Smooth muscle cell (in vitro differentiated cells): ENCODE measurements at regions not wholly inside any gene's neighbourhood (a gene's known extent, or its start where the extent isn't known, plus 50 kb on each side); places are given as distances from the start of the nearest gene placed in this dataset.

Source experiments
- DNase-seq: peaks from one replicate; lab custom pipeline; 2025; ENCODE audit not compliant: unreplicated experiment; lab: John Stamatoyannopoulos, UW
- H2AFZ ChIP-seq: fragments of 200-600 bp; sonication (generic); 2 replicates; pipeline ENCODE4 v1.6.0; 2016; ENCODE audit warnings: antibody characterized with exemption, low read depth, mild to moderate bottlenecking
- H3F3A ChIP-seq: fragments of 200-600 bp; sonication (generic); 2 replicates; pipeline ENCODE4 v1.6.0; 2017; ENCODE audit warnings: antibody characterized with exemption, low read depth
- H3K27ac ChIP-seq: fragments of 200-600 bp; sonication (generic); 2 replicates; pipeline ENCODE4 v1.5.1; 2016; ENCODE audit warnings: low read depth, mild to moderate bottlenecking
- H3K27me3 ChIP-seq: fragments of 200-600 bp; sonication (generic); 2 replicates; pipeline ENCODE4 v1.6.1; 2016; ENCODE audit warnings: low read depth, mild to moderate bottlenecking
- H3K36me3 ChIP-seq: fragments of 200-600 bp; sonication (generic); 2 replicates; pipeline ENCODE4 v1.5.1; 2016; ENCODE audit warnings: low read depth
- H3K4me1 ChIP-seq: fragments of 200-600 bp; sonication (generic); 2 replicates; pipeline ENCODE4 v1.5.1; 2016; ENCODE audit warnings: low read depth
- H3K4me2 ChIP-seq: fragments of 200-600 bp; sonication (generic); 2 replicates; pipeline ENCODE4 v1.6.0; 2016; ENCODE audit warnings: mild to moderate bottlenecking
- H3K4me3 ChIP-seq: fragments of 200-600 bp; sonication (generic); 2 replicates; pipeline ENCODE4 v1.5.1; 2016; ENCODE audit warnings: mild to moderate bottlenecking
- H3K79me2 ChIP-seq: fragments of 200-600 bp; sonication (generic); 2 replicates; pipeline ENCODE4 v1.6.0; 2016; ENCODE audit warnings: low read depth, mild to moderate bottlenecking
- H3K9ac ChIP-seq: fragments of 200-600 bp; sonication (generic); 2 replicates; pipeline ENCODE4 v1.6.0; 2016; ENCODE audit warnings: low read depth
- H3K9me3 ChIP-seq: fragments of 200-600 bp; sonication (generic); replicated peaks from 2 replicates; pipeline ENCODE4 v1.5.1; 2016; ENCODE audit warnings: low read depth
- H4K20me1 ChIP-seq: fragments of 200-600 bp; sonication (generic); 2 replicates; pipeline ENCODE4 v1.6.0; 2016; ENCODE audit warnings: low read depth
- WGBS: methylation state at CpG from one replicate; pipeline ENCODE4 v1.1.7; 2016; ENCODE audit warnings: low lambda C conversion rate; 5-methylcytosine and 5-hydroxymethylcytosine counted together
- TF ChIP-seq, protein P1 (sequence below): fragments of 200-600 bp; sonication (generic); IDR thresholded peaks from 2 replicates; pipeline ENCODE4 v1.5.1; 2017; ENCODE audit warnings: borderline replicate concordance, mild to moderate bottlenecking, antibody characterized with exemption; ENCODE audit not compliant: insufficient read depth, poor library complexity, severe bottlenecking

DNA sequence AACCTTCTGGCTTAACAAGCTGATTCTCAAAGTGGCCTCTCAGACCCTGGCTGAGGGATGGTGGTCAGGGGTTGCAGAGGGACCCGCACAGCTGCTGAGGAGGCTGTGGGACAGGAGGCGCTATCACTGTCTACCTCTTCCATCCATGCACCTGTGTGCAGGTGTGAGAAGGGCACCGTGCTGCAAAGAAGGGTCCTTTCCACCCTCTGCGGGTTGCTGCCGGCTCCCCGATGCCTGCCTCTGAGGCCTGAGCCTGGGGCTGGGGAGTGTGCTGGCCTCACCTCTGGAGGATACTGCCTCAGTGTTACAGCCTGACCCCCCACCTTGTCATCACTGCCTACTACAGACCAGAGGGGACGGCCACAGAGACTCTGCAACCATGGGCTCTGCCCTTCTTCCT, 66.1 kb upstream of the B3GAT1 start:
- H2AFZ ChIP-seq, result no peak overlapping the region
- no peaks in the 10 kb centered on the region for H3F3A ChIP-seq
- H4K20me1 ChIP-seq, result no peaks in the 10 kb centered on the region
- no peak overlapping the region for H3K9ac ChIP-seq
- H3K79me2 ChIP-seq, result no peaks in the 10 kb centered on the region
- 90% methylated on average over 7 of the region's 7 CpGs for WGBS
- H3K4me1 ChIP-seq, result no peaks in the 10 kb centered on the region
- no peaks in the 10 kb centered on the region for H3K9me3 ChIP-seq
- TF ChIP-seq, protein P1, sequence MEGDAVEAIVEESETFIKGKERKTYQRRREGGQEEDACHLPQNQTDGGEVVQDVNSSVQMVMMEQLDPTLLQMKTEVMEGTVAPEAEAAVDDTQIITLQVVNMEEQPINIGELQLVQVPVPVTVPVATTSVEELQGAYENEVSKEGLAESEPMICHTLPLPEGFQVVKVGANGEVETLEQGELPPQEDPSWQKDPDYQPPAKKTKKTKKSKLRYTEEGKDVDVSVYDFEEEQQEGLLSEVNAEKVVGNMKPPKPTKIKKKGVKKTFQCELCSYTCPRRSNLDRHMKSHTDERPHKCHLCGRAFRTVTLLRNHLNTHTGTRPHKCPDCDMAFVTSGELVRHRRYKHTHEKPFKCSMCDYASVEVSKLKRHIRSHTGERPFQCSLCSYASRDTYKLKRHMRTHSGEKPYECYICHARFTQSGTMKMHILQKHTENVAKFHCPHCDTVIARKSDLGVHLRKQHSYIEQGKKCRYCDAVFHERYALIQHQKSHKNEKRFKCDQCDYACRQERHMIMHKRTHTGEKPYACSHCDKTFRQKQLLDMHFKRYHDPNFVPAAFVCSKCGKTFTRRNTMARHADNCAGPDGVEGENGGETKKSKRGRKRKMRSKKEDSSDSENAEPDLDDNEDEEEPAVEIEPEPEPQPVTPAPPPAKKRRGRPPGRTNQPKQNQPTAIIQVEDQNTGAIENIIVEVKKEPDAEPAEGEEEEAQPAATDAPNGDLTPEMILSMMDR, result no peak
- no peak for DNase-seq
- H3K4me3 ChIP-seq, result no peak overlapping the region
- no peaks in the 10 kb centered on the region for H3K36me3 ChIP-seq
- peaks cover 19% of the 10 kb centered on the region for H3K27me3 ChIP-seq
- no peak overlapping the region for H3K4me2 ChIP-seq
- no peak overlapping the region for H3K27ac ChIP-seq

DNA sequence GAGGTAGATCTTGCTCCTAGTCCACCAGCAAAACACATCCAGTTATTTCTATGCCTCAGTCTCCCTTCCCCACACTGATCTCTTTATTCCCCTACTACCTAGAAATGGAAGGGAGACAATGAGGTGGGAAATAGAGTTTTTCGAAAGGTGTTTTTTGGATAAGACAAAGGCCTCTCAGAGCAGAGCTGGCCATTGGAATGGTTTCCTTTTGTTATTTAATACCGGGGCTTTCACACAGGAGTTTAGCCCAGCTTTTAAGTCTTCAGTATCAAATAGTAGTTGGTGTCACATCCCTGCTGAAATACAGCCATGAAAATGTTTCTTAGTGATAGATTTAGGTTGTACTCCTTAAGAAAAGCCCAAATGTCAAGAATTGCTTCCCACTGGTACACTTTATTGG, 65.4 kb upstream of the B3GAT1 start:
- Histone ChIP-seq H2AFZ (no peak overlapping the region), H3K4me2 (no peak overlapping the region), H3K27me3 (peaks cover 19% of the 10 kb centered on the region), H3F3A (no peaks in the 10 kb centered on the region), H3K9ac (no peak overlapping the region), H3K9me3 (no peaks in the 10 kb centered on the region), H3K36me3 (no peaks in the 10 kb centered on the region), H3K79me2 (no peaks in the 10 kb centered on the region), H3K4me3 (no peak overlapping the region), H3K4me1 (no peaks in the 10 kb centered on the region), H3K27ac (no peak overlapping the region), H4K20me1 (no peaks in the 10 kb centered on the region)
- TF ChIP-seq, protein P1, result no peak
- DNase-seq, result no peak
- 61% methylated on average over 2 of the region's 2 CpGs for WGBS

DNA sequence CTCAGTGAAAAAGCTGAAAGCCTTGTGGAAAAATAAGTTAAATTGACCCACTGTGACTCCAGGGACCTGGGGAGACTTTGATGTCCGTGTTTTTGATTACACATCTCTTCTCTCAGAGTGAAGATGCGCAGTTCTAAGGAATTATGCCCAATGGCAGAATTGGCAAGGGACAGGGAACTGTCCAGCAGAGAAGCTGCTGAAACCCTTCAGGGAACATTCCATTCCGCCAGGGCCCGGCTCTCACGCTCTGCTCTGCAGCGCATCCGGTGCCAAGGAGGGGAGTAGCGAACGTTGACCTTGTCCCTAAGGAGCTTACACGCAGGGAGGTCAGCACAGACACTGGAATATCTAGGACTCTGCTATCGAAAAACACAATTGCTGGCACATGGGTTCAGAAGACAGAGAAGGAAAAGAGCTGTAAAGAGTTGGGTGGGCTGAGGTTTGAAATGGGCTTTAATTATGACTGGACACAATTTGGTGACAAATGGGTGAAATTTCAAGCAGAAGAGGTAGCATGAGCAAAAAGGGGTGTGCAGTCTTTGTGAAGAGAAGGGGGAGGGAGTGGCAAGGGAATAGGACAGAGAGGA, 64.5 kb upstream of the B3GAT1 start:
- peaks cover 19% of the 10 kb centered on the region for H3K27me3 ChIP-seq
- H3K9me3 ChIP-seq, result no peaks in the 10 kb centered on the region
- no peaks in the 10 kb centered on the region for H3K79me2 ChIP-seq
- H4K20me1 ChIP-seq, result no peaks in the 10 kb centered on the region
- TF ChIP-seq, protein P1, result no peak
- no peak overlapping the region for H3K27ac ChIP-seq
- 20% methylated on average over 11 of the region's 11 CpGs for WGBS
- DNase-seq, result no peak
- no peak overlapping the region for H3K4me3 ChIP-seq
- H3K4me1 ChIP-seq, result no peaks in the 10 kb centered on the region
- no peaks in the 10 kb centered on the region for H3F3A ChIP-seq
- no peak overlapping the region for H3K4me2 ChIP-seq
- H3K36me3 ChIP-seq, result no peaks in the 10 kb centered on the region
- H3K9ac ChIP-seq, result no peak overlapping the region
- H2AFZ ChIP-seq, result no peak overlapping the region

DNA sequence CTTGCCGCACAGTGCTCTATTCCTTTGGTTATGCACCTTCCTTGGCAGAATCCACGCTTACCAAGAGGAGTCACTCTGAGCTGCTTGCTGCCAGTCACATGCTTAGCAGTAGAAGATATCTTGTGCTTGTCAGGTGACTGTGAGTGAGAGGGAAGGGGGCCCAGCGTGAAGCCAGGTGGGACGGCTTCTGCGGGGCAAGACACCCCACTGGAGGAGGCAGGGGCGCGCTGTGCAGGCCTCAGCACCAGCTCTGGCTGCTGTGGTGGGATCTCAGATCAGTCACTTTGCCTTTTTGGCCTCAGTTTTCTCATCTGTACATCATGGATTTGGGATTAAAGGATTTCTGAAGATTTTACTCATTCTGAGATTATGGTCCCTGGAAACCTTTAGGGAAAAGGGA, 63.9 kb upstream of the B3GAT1 start:
- Histone ChIP-seq H3K27ac (no peak overlapping the region), H3K4me2 (no peak overlapping the region), H3K36me3 (no peaks in the 10 kb centered on the region), H3K9me3 (no peaks in the 10 kb centered on the region), H3K4me1 (no peaks in the 10 kb centered on the region), H3K4me3 (no peak overlapping the region), H3K9ac (no peak overlapping the region), H3K27me3 (peaks cover 19% of the 10 kb centered on the region), H3K79me2 (no peaks in the 10 kb centered on the region), H4K20me1 (no peaks in the 10 kb centered on the region), H3F3A (no peaks in the 10 kb centered on the region), H2AFZ (no peak overlapping the region)
- DNase-seq, result no peak
- WGBS, result 73% methylated on average over 7 of the region's 7 CpGs
- TF ChIP-seq, protein P1, result no peak
